GM12878 (cell line): ENCODE measurements at regions not wholly inside any gene's neighbourhood (a gene's known extent, or its start where the extent isn't known, plus 50 kb on each side); places are given as distances from the start of the nearest gene placed in this dataset.

ENCODE experiments used
- ATAC-seq: fragments of 200-7000 bp; cut with Tn5 transposase; 3 replicates; pipeline ENCODE4 v1.9.1; 2020; ENCODE audit warnings: mild to moderate bottlenecking, moderate library complexity
- BruUV-seq: library from RNA; stranded (reverse); fragments of 400-500 nt; replicated peaks from 2 replicates; lab custom pipeline; 2021; lab: Mats Ljungman, UMichigan
- CTCF ChIA-PET: fragments of 300-600 bp; sonication (Branson Sonifier 250); formaldehyde crosslinking; extraction: SDS; loops from one replicate; lab custom pipeline; 2021; ENCODE audit warnings: inconsistent platforms; lab: Yijun Ruan, JAX
- POLR2A ChIA-PET: fragments of 350-600 bp; formaldehyde crosslinking; extraction: SDS; loops from one replicate; lab custom pipeline; 2021; ENCODE audit warnings: inconsistent platforms; lab: Charles Lee
- RAD21 ChIA-PET: fragments of 300-600 bp; sonication (Branson Sonifier 250); formaldehyde crosslinking; loops from one replicate; lab custom pipeline; 2023; ENCODE audit warnings: antibody characterized with exemption; ENCODE audit not compliant: unreplicated experiment; lab: Charles Lee
- SMC1A ChIA-PET: fragments of 300-600 bp; sonication (Branson Sonifier 250); formaldehyde crosslinking; loops from one replicate; lab custom pipeline; 2023; ENCODE audit not compliant: unreplicated experiment, uncharacterized antibody; lab: Charles Lee
- DNase-seq: peaks from one replicate; pipeline ENCODE4 v3.0.0-alpha.2; 2011; ENCODE audit warnings: low read depth, low spot score
- FAIRE-seq: peaks from 3 replicates; lab custom pipeline; 2011; peaks lifted over from hg19 to GRCh38; lab: Jason Lieb, UNC
- H2AFZ ChIP-seq: 2 replicates; pipeline ENCODE4 v1.6.0; 2011; ENCODE audit warnings: low read depth, low read length, control low read depth; ENCODE audit not compliant: control insufficient read depth
- H3K27ac ChIP-seq: 2 replicates; pipeline ENCODE4 v1.5.1; 2011; ENCODE audit warnings: control low read depth; ENCODE audit not compliant: control insufficient read depth, insufficient read depth
- H3K27me3 ChIP-seq, 2 experiments: replicated peaks in 1 of 2; 2 replicates each; pipeline versions ENCODE4 v1.6.0 to v1.6.1; 2011; ENCODE audit warnings: low read length in 1 of 2; ENCODE audit not compliant: control insufficient read depth in 2 of 2, insufficient read depth in 2 of 2
- H3K36me3 ChIP-seq, 2 experiments: 2 replicates each; pipeline ENCODE4 v1.5.1; 2011; ENCODE audit warnings: low read length in 1 of 2; ENCODE audit not compliant: control insufficient read depth in 2 of 2, insufficient read depth in 2 of 2
- H3K4me1 ChIP-seq: 2 replicates; pipeline ENCODE4 v1.6.1; 2011; ENCODE audit warnings: mild to moderate bottlenecking, low read length, moderate library complexity, mixed read lengths; ENCODE audit not compliant: control insufficient read depth, insufficient read depth
- H3K4me2 ChIP-seq: 2 replicates; pipeline ENCODE4 v1.6.0; 2011; ENCODE audit warnings: control low read depth; ENCODE audit not compliant: control insufficient read depth, insufficient read depth
- H3K4me3 ChIP-seq: fragments of 200-600 bp; sonication (generic); 2 replicates; pipeline ENCODE4 v1.5.1; 2016
- H3K79me2 ChIP-seq: 2 replicates; pipeline ENCODE4 v1.6.0; 2011; ENCODE audit warnings: low read length; ENCODE audit not compliant: control insufficient read depth, insufficient read depth
- H3K9ac ChIP-seq: 2 replicates; pipeline ENCODE4 v1.8.0; 2011; ENCODE audit warnings: low read length, control low read depth, mixed read lengths; ENCODE audit not compliant: control insufficient read depth, insufficient read depth
- H3K9me3 ChIP-seq: replicated peaks from 3 replicates; pipeline ENCODE4 v1.5.1; 2011; ENCODE audit warnings: mild to moderate bottlenecking, low read length; ENCODE audit not compliant: control insufficient read depth, insufficient read depth
- H4K20me1 ChIP-seq: 2 replicates; pipeline ENCODE4 v1.6.0; 2011; ENCODE audit not compliant: control insufficient read depth, insufficient read depth
- EED ChIP-seq: sonication (generic); IDR thresholded peaks from 2 replicates; pipeline ENCODE4 v1.6.1; 2016; ENCODE audit warnings: antibody characterized with exemption, low read depth
- IRF4 ChIP-seq: IDR thresholded peaks from 2 replicates; pipeline ENCODE4 v1.6.1; 2011; ENCODE audit warnings: low read depth, low read length
- RAD21 ChIP-seq: IDR thresholded peaks from 2 replicates; pipeline ENCODE4 v1.6.1; 2011; ENCODE audit warnings: mild to moderate bottlenecking, low read depth, low read length, moderate library complexity; ENCODE audit not compliant: insufficient read depth
- SIX5 ChIP-seq: IDR thresholded peaks from 2 replicates; pipeline ENCODE4 v1.6.1; 2011; ENCODE audit warnings: mild to moderate bottlenecking, low read depth, low read length, moderate library complexity; ENCODE audit not compliant: severe bottlenecking
- SPI1 ChIP-seq: IDR thresholded peaks from 2 replicates; pipeline ENCODE4 v1.6.1; 2011; ENCODE audit warnings: low read depth, mild to moderate bottlenecking, low read length, moderate library complexity, borderline replicate concordance; ENCODE audit not compliant: insufficient read depth
- SUPT20H ChIP-seq: IDR thresholded peaks from 2 replicates; pipeline ENCODE4 v1.6.1; 2011; ENCODE audit warnings: low read depth, mild to moderate bottlenecking, low read length, moderate library complexity, borderline replicate concordance; ENCODE audit not compliant: control insufficient read depth
- TBL1XR1 ChIP-seq: IDR thresholded peaks from 2 replicates; pipeline ENCODE4 v1.6.1; 2012; ENCODE audit warnings: low read depth, low read length, improper control_type of control experiment
- ZNF24 ChIP-seq: fragments of 450-650 bp; IDR thresholded peaks from 2 replicates; pipeline ENCODE4 v1.6.1; 2017; ENCODE audit warnings: antibody characterized with exemption, mild to moderate bottlenecking
- WGBS: methylation state at CpG from one replicate; pipeline ENCODE4 v1.1.6; 2016; ENCODE audit warnings: low lambda C conversion rate; ENCODE audit not compliant: insufficient replicate concordance, insufficient coverage; ENCODE audit errors: missing lambda C conversion rate; 5-methylcytosine and 5-hydroxymethylcytosine counted together
- in situ Hi-C: fragments of 300-500 bp; cut with MboI; formaldehyde crosslinking; loops from 9 replicates; pipeline ENCODE4 v1.14.3; 2018; ENCODE audit warnings: mixed read lengths
- intact Hi-C: fragments of 100-400 bp; cut with micrococcal nuclease; formaldehyde crosslinking; loops from one replicate; pipeline ENCODE4 v1.14.2; 2022; ENCODE audit not compliant: unreplicated experiment
- TF ChIP-seq, protein P1 (sequence below): fragments of 150-350 bp; IDR thresholded peaks from 2 replicates; pipeline ENCODE4 v1.6.1; 2016; ENCODE audit warnings: low read depth, low read length
- TF ChIP-seq, protein P2 (sequence below): fragments of 450-650 bp; IDR thresholded peaks from 2 replicates; pipeline ENCODE4 v1.6.1; 2017; ENCODE audit warnings: mild to moderate bottlenecking, moderate library complexity
- TF ChIP-seq, protein P3 (sequence below): fragments of 450-650 bp; IDR thresholded peaks from 2 replicates; pipeline ENCODE4 v1.6.1; 2017; ENCODE audit warnings: mild to moderate bottlenecking, moderate library complexity

DNA sequence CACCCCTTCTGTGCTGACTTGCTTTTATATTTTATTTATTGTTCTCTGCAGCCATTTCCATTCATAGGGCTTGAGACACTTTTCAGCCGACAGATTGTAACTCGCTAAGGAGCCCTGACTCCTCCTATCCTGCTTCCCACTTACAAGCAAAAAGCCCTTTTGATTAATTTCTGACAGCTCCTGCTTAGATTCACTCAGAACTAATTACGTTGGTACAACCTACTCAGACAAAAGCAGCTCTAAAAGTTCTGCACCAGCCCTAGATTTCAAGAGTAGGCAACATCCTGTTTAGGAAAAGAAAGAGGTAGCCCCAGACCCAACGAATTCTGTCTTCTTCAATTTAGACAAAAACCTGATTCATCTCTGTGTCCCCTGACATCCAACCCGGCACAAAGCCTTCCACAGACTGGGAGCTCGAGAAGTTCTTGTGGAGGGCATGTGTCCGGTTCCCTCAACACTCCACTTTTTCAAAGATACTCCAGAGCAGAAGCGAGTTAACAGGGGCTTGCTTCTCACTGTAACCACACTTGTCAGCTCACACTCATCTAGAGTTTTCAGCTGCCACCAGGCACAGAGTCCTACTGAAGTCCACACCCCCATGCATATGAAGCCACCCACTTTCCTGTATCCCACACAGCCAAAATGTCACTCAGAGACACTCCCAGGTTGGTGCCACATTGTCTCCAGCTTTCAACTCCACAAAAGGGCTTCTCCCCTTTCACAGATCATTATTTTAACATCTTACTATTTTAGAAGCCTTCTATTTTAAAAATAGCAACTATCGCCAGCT lies 113.6 kb upstream of the NFE2L3 start:
- H3K27me3 ChIP-seq, result peaks cover 5 to 6% of the 10 kb centered on the region in 2 experiments; a peak in 3 of 4 replicates
- no peaks in the 10 kb centered on the region for H3K9me3 ChIP-seq
- no peak overlapping the region for H3K4me2 ChIP-seq
- in situ Hi-C loops (no loop called here), intact Hi-C loops (no loop called here)
- no peaks in the 10 kb centered on the region for H3K4me1 ChIP-seq
- no peak overlapping the region for H3K27ac ChIP-seq
- BruUV-seq, result no TSS peak
- ChIA-PET SMC1A (interaction anchor here (1.3 kb wide), 1 partner anchor 92 kb away, joined by 3 read pairs; no protein-coding TSS in a partner anchor), CTCF (interaction anchor here (0.9 to 1.7 kb wide), 2 partner anchors 18 to 331 kb away, joined by 3 to 4 read pairs; no protein-coding TSS in a partner anchor), RAD21 (no interaction called here), POLR2A (no interaction called here)
- no peak overlapping the region for H2AFZ ChIP-seq
- no peaks in the 10 kb centered on the region for H3K36me3 ChIP-seq
- ATAC-seq (no peak), DNase-seq (no peak), FAIRE-seq (no peak)
- H3K9ac ChIP-seq, result no peak overlapping the region
- no peak overlapping the region for H3K4me3 ChIP-seq
- H4K20me1 ChIP-seq, result no peaks in the 10 kb centered on the region
- 29% methylated on average over 9 of the region's 9 CpGs for WGBS
- no peaks in the 10 kb centered on the region for H3K79me2 ChIP-seq
- TF ChIP-seq RAD21, result no peak
- no peak for TF ChIP-seq SUPT20H
- TF ChIP-seq SIX5, result no peak
- TF ChIP-seq, protein P1, sequence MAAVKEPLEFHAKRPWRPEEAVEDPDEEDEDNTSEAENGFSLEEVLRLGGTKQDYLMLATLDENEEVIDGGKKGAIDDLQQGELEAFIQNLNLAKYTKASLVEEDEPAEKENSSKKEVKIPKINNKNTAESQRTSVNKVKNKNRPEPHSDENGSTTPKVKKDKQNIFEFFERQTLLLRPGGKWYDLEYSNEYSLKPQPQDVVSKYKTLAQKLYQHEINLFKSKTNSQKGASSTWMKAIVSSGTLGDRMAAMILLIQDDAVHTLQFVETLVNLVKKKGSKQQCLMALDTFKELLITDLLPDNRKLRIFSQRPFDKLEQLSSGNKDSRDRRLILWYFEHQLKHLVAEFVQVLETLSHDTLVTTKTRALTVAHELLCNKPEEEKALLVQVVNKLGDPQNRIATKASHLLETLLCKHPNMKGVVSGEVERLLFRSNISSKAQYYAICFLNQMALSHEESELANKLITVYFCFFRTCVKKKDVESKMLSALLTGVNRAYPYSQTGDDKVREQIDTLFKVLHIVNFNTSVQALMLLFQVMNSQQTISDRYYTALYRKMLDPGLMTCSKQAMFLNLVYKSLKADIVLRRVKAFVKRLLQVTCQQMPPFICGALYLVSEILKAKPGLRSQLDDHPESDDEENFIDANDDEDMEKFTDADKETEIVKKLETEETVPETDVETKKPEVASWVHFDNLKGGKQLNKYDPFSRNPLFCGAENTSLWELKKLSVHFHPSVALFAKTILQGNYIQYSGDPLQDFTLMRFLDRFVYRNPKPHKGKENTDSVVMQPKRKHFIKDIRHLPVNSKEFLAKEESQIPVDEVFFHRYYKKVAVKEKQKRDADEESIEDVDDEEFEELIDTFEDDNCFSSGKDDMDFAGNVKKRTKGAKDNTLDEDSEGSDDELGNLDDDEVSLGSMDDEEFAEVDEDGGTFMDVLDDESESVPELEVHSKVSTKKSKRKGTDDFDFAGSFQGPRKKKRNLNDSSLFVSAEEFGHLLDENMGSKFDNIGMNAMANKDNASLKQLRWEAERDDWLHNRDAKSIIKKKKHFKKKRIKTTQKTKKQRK, result no peak
- no peak for TF ChIP-seq ZNF24
- TF ChIP-seq SPI1, result no peak
- no peak for TF ChIP-seq EED
- TF ChIP-seq TBL1XR1, result no peak
- TF ChIP-seq IRF4, result no peak
- TF ChIP-seq, protein P2, sequence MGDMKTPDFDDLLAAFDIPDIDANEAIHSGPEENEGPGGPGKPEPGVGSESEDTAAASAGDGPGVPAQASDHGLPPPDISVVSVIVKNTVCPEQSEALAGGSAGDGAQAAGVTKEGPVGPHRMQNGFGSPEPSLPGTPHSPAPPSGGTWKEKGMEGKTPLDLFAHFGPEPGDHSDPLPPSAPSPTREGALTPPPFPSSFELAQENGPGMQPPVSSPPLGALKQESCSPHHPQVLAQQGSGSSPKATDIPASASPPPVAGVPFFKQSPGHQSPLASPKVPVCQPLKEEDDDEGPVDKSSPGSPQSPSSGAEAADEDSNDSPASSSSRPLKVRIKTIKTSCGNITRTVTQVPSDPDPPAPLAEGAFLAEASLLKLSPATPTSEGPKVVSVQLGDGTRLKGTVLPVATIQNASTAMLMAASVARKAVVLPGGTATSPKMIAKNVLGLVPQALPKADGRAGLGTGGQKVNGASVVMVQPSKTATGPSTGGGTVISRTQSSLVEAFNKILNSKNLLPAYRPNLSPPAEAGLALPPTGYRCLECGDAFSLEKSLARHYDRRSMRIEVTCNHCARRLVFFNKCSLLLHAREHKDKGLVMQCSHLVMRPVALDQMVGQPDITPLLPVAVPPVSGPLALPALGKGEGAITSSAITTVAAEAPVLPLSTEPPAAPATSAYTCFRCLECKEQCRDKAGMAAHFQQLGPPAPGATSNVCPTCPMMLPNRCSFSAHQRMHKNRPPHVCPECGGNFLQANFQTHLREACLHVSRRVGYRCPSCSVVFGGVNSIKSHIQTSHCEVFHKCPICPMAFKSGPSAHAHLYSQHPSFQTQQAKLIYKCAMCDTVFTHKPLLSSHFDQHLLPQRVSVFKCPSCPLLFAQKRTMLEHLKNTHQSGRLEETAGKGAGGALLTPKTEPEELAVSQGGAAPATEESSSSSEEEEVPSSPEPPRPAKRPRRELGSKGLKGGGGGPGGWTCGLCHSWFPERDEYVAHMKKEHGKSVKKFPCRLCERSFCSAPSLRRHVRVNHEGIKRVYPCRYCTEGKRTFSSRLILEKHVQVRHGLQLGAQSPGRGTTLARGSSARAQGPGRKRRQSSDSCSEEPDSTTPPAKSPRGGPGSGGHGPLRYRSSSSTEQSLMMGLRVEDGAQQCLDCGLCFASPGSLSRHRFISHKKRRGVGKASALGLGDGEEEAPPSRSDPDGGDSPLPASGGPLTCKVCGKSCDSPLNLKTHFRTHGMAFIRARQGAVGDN, result no peak
- TF ChIP-seq, protein P3, sequence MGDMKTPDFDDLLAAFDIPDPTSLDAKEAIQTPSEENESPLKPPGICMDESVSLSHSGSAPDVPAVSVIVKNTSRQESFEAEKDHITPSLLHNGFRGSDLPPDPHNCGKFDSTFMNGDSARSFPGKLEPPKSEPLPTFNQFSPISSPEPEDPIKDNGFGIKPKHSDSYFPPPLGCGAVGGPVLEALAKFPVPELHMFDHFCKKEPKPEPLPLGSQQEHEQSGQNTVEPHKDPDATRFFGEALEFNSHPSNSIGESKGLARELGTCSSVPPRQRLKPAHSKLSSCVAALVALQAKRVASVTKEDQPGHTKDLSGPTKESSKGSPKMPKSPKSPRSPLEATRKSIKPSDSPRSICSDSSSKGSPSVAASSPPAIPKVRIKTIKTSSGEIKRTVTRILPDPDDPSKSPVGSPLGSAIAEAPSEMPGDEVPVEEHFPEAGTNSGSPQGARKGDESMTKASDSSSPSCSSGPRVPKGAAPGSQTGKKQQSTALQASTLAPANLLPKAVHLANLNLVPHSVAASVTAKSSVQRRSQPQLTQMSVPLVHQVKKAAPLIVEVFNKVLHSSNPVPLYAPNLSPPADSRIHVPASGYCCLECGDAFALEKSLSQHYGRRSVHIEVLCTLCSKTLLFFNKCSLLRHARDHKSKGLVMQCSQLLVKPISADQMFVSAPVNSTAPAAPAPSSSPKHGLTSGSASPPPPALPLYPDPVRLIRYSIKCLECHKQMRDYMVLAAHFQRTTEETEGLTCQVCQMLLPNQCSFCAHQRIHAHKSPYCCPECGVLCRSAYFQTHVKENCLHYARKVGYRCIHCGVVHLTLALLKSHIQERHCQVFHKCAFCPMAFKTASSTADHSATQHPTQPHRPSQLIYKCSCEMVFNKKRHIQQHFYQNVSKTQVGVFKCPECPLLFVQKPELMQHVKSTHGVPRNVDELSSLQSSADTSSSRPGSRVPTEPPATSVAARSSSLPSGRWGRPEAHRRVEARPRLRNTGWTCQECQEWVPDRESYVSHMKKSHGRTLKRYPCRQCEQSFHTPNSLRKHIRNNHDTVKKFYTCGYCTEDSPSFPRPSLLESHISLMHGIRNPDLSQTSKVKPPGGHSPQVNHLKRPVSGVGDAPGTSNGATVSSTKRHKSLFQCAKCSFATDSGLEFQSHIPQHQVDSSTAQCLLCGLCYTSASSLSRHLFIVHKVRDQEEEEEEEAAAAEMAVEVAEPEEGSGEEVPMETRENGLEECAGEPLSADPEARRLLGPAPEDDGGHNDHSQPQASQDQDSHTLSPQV, result no peak
